Omental fat pad (tissue), 3 donors: ENCODE measurements at regions not wholly inside any gene's neighbourhood (a gene's known extent, or its start where the extent isn't known, plus 50 kb on each side); places are given as distances from the start of the nearest gene placed in this dataset.

Experiments
- ATAC-seq: fragments of 150-250 bp; one replicate; pipeline ENCODE4 v1.9.1; 2016; ENCODE audit warnings: mild to moderate bottlenecking, moderate library complexity; ENCODE audit not compliant: low FRiP score
- DNase-seq: peaks from one replicate; pipeline ENCODE4 v3.0.0-alpha.2; 2019; ENCODE audit warnings: low spot score
- CTCF ChIP-seq, 3 donors: fragments of 450-650 bp; IDR thresholded peaks; one replicate each; pipeline ENCODE4 v1.5.1; 2016 to 2017; ENCODE audit warnings: antibody characterized with exemption in 3 of 3, mild to moderate bottlenecking in 3 of 3, moderate library complexity in 2 of 3

GRCh38 chr10:112080231-112080630, 103.3 kb downstream of the GPAM start:
- no peak for ATAC-seq
- no peak for DNase-seq
- TF ChIP-seq CTCF (IDR thresholded peaks at IDR 0.05), result no peak

- TF ChIP-seq CTCF (IDR thresholded peaks at IDR 0.05), result no peak
- DNase-seq (no peak), ATAC-seq (no peak)
Observed at GRCh38 chr10:112082120-112082519, 101.4 kb downstream of the GPAM start.

GRCh38 chr10:112083472-112083871, 100.1 kb downstream of the GPAM start:
- DNase-seq, result no peak
- ATAC-seq, result no peak
- TF ChIP-seq CTCF (IDR thresholded peaks at IDR 0.05), result no peak

- TF ChIP-seq CTCF (IDR thresholded peaks at IDR 0.05), result no peak
- ATAC-seq (no peak), DNase-seq (no peak)
Observed at GRCh38 chr10:112087953-112088456, 95.6 kb downstream of the GPAM start.

GRCh38 chr10:112091703-112092102, 91.9 kb downstream of the GPAM start:
- ATAC-seq, result no peak
- TF ChIP-seq CTCF (IDR thresholded peaks at IDR 0.05), result no peak
- DNase-seq, result no peak

GRCh38 chr10:112092519-112092918, 91.0 kb downstream of the GPAM start:
- ATAC-seq, result no peak

More at GRCh38 chr10:112092519-112092918, 91.0 kb downstream of the GPAM start:
- no peak for TF ChIP-seq CTCF (IDR thresholded peaks at IDR 0.05)
- no peak for DNase-seq
